Breast epithelium (tissue), 4 donors: ENCODE measurements at regions not wholly inside any gene's neighbourhood (a gene's known extent, or its start where the extent isn't known, plus 50 kb on each side); places are given as distances from the start of the nearest gene placed in this dataset.

Experiments
- DNase-seq, 2 donors: peaks; one replicate each; pipeline ENCODE4 v3.0.0-alpha.2; 2019; ENCODE audit warnings: low spot score in 2 of 2
- H3K27ac ChIP-seq, 2 donors: fragments of 200-600 bp; sonication (generic) in 1 of 2; one replicate each; pipeline ENCODE4 v1.5.1; 2016 to 2019; ENCODE audit warnings: mild to moderate bottlenecking in 1 of 2
- H3K27me3 ChIP-seq, 2 donors: fragments of 200-600 bp; sonication (generic) in 1 of 2; one replicate each; pipeline versions ENCODE4 v1.5.1 to v1.6.0; 2017 to 2019; ENCODE audit warnings: control low read depth in 1 of 2, mild to moderate bottlenecking in 1 of 2
- H3K36me3 ChIP-seq: fragments of 200-600 bp; one replicate; pipeline ENCODE4 v1.5.1; 2019
- H3K4me1 ChIP-seq, 2 donors: fragments of 200-600 bp; sonication (generic); one replicate each; pipeline ENCODE4 v1.5.1; 2016 to 2019; ENCODE audit warnings: control low read depth in 1 of 2
- H3K4me3 ChIP-seq, 3 donors: fragments of 200-600 bp; sonication (generic); 1 replicate in 2 of 3; 2 replicates in 1 of 3; pipeline ENCODE4 v1.5.1; 2016 to 2019; ENCODE audit warnings: mild to moderate bottlenecking in 3 of 3, moderate library complexity in 2 of 3
- H3K9me3 ChIP-seq, 2 donors: fragments of 200-600 bp; sonication (generic) in 1 of 2; one replicate each; pipeline ENCODE4 v1.5.1; 2016 to 2019; ENCODE audit warnings: control low read depth in 1 of 2
- CTCF ChIP-seq, 3 donors: fragments of 450-650 bp; IDR thresholded peaks; one replicate each; pipeline ENCODE4 v1.5.1; 2016 to 2017; ENCODE audit warnings: antibody characterized with exemption in 3 of 3, mild to moderate bottlenecking in 3 of 3, moderate library complexity in 3 of 3
- POLR2A ChIP-seq: fragments of 450-650 bp; IDR thresholded peaks from one replicate; pipeline ENCODE4 v1.6.1; 2016; ENCODE audit warnings: antibody characterized with exemption, mild to moderate bottlenecking, moderate library complexity
- POLR2AphosphoS5 ChIP-seq, 3 donors: sonication (generic); formaldehyde crosslinking; IDR thresholded peaks; one replicate each; pipeline ENCODE4 v1.6.1; 2017; ENCODE audit warnings: antibody characterized with exemption in 3 of 3
- intact Hi-C: fragments of 100-400 bp; cut with DNase I; formaldehyde crosslinking; loops from one replicate; pipeline ENCODE4 v1.15.1; 2023; ENCODE audit warnings: low total_unique reads

GRCh38 chr3:26452363-26452762 is 170.2 kb upstream of the LRRC3B start:
- no peak overlapping the region for H3K27ac ChIP-seq
- no peaks in the 10 kb centered on the region for H3K36me3 ChIP-seq
- H3K4me1 ChIP-seq: no peaks in the 10 kb centered on the region
- no peaks in the 10 kb centered on the region for H3K27me3 ChIP-seq
- TF ChIP-seq POLR2A (no peak), POLR2AphosphoS5 (IDR thresholded peaks at IDR 0.05) (no peak), CTCF (IDR thresholded peaks at IDR 0.05) (no peak)
- no peak for DNase-seq
- H3K9me3 ChIP-seq: no peaks in the 10 kb centered on the region
- H3K4me3 ChIP-seq: no peak overlapping the region
- intact Hi-C loops: no loop called here

- intact Hi-C loops: no loop called here
- DNase-seq: no peak
- H3K4me1 ChIP-seq: no peaks in the 10 kb centered on the region
- no peak overlapping the region for H3K27ac ChIP-seq
- H3K9me3 ChIP-seq: peaks cover 0 to 3% of the 10 kb centered on the region in 2 donors
- no peaks in the 10 kb centered on the region for H3K36me3 ChIP-seq
- H3K27me3 ChIP-seq: no peaks in the 10 kb centered on the region
- TF ChIP-seq POLR2A (no peak), CTCF (IDR thresholded peaks at IDR 0.05) (no peak), POLR2AphosphoS5 (IDR thresholded peaks at IDR 0.05) (no peak)
- no peak overlapping the region for H3K4me3 ChIP-seq
These were observed 161.6 kb upstream of the LRRC3B start for GRCh38 chr3:26460985-26461384.

GRCh38 chr3:26472345-26472744 is 150.2 kb upstream of the LRRC3B start:
- Histone ChIP-seq H3K9me3 (peaks cover 0 to 6% of the 10 kb centered on the region in 2 donors), H3K36me3 (no peaks in the 10 kb centered on the region), H3K27me3 (no peaks in the 10 kb centered on the region), H3K4me3 (no peak overlapping the region), H3K27ac (no peak overlapping the region), H3K4me1 (no peaks in the 10 kb centered on the region)
- intact Hi-C loops: no loop called here
- TF ChIP-seq CTCF (IDR thresholded peaks at IDR 0.05): no peak
- TF ChIP-seq POLR2A: no peak
- no peak for TF ChIP-seq POLR2AphosphoS5 (IDR thresholded peaks at IDR 0.05)
- DNase-seq: no peak

GRCh38 chr3:26474706-26475105 is 147.9 kb upstream of the LRRC3B start:
- Histone ChIP-seq H3K4me3 (no peak overlapping the region), H3K9me3 (peaks cover 0 to 6% of the 10 kb centered on the region in 2 donors), H3K36me3 (no peaks in the 10 kb centered on the region), H3K4me1 (no peaks in the 10 kb centered on the region), H3K27ac (no peak overlapping the region), H3K27me3 (no peaks in the 10 kb centered on the region)
- intact Hi-C loops: no loop called here
- no peak for TF ChIP-seq POLR2AphosphoS5 (IDR thresholded peaks at IDR 0.05)
- TF ChIP-seq POLR2A: no peak
- no peak for TF ChIP-seq CTCF (IDR thresholded peaks at IDR 0.05)
- DNase-seq: no peak

- TF ChIP-seq CTCF (IDR thresholded peaks at IDR 0.05): no peak
- no peak for TF ChIP-seq POLR2A
- TF ChIP-seq POLR2AphosphoS5 (IDR thresholded peaks at IDR 0.05): no peak
- Histone ChIP-seq H3K4me3 (no peak overlapping the region), H3K27ac (no peak overlapping the region), H3K9me3 (no peaks in the 10 kb centered on the region), H3K27me3 (no peaks in the 10 kb centered on the region), H3K36me3 (no peaks in the 10 kb centered on the region), H3K4me1 (no peaks in the 10 kb centered on the region)
- intact Hi-C loops: no loop called here
- no peak for DNase-seq
These were observed 142.2 kb upstream of the LRRC3B start for GRCh38 chr3:26480377-26480776.
